MM.1S (cell line): ENCODE measurements at regions not wholly inside any gene's neighbourhood (a gene's known extent, or its start where the extent isn't known, plus 50 kb on each side); places are given as distances from the start of the nearest gene placed in this dataset.

Experiments
- DNase-seq: peaks from one replicate; pipeline ENCODE4 v3.0.0-alpha.2; 2015
- H2AFZ ChIP-seq: fragments of 300-600 bp; sonication (generic); 2 replicates; pipeline ENCODE4 v1.6.0; 2016; ENCODE audit warnings: antibody characterized with exemption, low read length
- H3F3A ChIP-seq: fragments of 300-600 bp; sonication (generic); 2 replicates; pipeline ENCODE4 v1.6.1; 2016; ENCODE audit warnings: mild to moderate bottlenecking, antibody characterized with exemption, low read length, moderate library complexity, mixed read lengths; ENCODE audit not compliant: insufficient read depth
- H3K27ac ChIP-seq: fragments of 300-600 bp; sonication (generic); 2 replicates; pipeline ENCODE4 v1.5.1; 2016; ENCODE audit warnings: mild to moderate bottlenecking, low read length
- H3K27me3 ChIP-seq: fragments of 300-600 bp; sonication (generic); replicated peaks from 2 replicates; pipeline ENCODE4 v1.6.0; 2016; ENCODE audit warnings: low read length; ENCODE audit not compliant: insufficient read depth
- H3K36me3 ChIP-seq: fragments of 300-600 bp; sonication (generic); replicated peaks from 2 replicates; pipeline ENCODE4 v1.6.1; 2016; ENCODE audit warnings: mild to moderate bottlenecking, low read length, mixed read lengths; ENCODE audit not compliant: insufficient read depth
- H3K4me1 ChIP-seq: fragments of 300-600 bp; sonication (generic); 2 replicates; pipeline ENCODE4 v1.6.1; 2016; ENCODE audit warnings: low read length, mixed read lengths
- H3K4me2 ChIP-seq: fragments of 300-600 bp; sonication (generic); 2 replicates; pipeline ENCODE4 v1.6.0; 2016; ENCODE audit warnings: low read depth, low read length
- H3K4me3 ChIP-seq: fragments of 300-600 bp; sonication (generic); 2 replicates; pipeline ENCODE4 v1.5.1; 2016; ENCODE audit warnings: low read length, mixed read lengths
- H3K79me2 ChIP-seq: fragments of 300-600 bp; sonication (generic); 2 replicates; pipeline ENCODE4 v1.6.1; 2016; ENCODE audit warnings: mixed run types, low read length, mixed read lengths
- H3K9ac ChIP-seq: fragments of 300-600 bp; sonication (generic); 2 replicates; pipeline ENCODE4 v1.6.1; 2016; ENCODE audit warnings: low read length, mixed read lengths
- H3K9me2 ChIP-seq: fragments of 300-600 bp; sonication (generic); replicated peaks from 2 replicates; pipeline ENCODE4 v1.6.1; 2016; ENCODE audit warnings: mild to moderate bottlenecking, low read length, mixed read lengths; ENCODE audit not compliant: insufficient read depth
- H3K9me3 ChIP-seq: fragments of 300-600 bp; sonication (generic); replicated peaks from 2 replicates; pipeline ENCODE4 v1.6.1; 2016; ENCODE audit warnings: mild to moderate bottlenecking, low read length, mixed read lengths; ENCODE audit not compliant: insufficient read depth
- H4K20me1 ChIP-seq: fragments of 300-600 bp; sonication (generic); 2 replicates; pipeline ENCODE4 v1.6.1; 2016; ENCODE audit warnings: mild to moderate bottlenecking, low read length, moderate library complexity, mixed read lengths; ENCODE audit not compliant: insufficient read depth
- CTCF ChIP-seq: fragments of 300-600 bp; sonication (generic); IDR thresholded peaks from 2 replicates; pipeline ENCODE4 v1.5.1; 2016; ENCODE audit warnings: antibody characterized with exemption, low read length, mixed read lengths
- EZH2 ChIP-seq: fragments of 300-600 bp; sonication (generic); optimal IDR thresholded peaks from 2 replicates; pipeline ENCODE3; 2017; ENCODE audit warnings: low read depth, mild to moderate bottlenecking, antibody characterized with exemption, low read length, mixed read lengths
- EZH2phosphoT487 ChIP-seq: fragments of 300-600 bp; sonication (generic); IDR thresholded peaks from 2 replicates; pipeline ENCODE4 v1.6.1; 2018; ENCODE audit warnings: antibody characterized with exemption, low read length

GRCh38 chr13:33933810-33934209, 115.9 kb downstream of the RFC3 start:
- Histone ChIP-seq H3K27me3 (no peaks in the 10 kb centered on the region), H3K4me1 (no peaks in the 10 kb centered on the region), H3K9ac (no peak overlapping the region), H3K4me3 (no peak overlapping the region), H2AFZ (no peak overlapping the region), H3F3A (no peaks in the 10 kb centered on the region), H4K20me1 (no peaks in the 10 kb centered on the region), H3K36me3 (no peaks in the 10 kb centered on the region), H3K4me2 (no peak overlapping the region), H3K27ac (no peak overlapping the region), H3K9me3 (no peaks in the 10 kb centered on the region), H3K9me2 (no peaks in the 10 kb centered on the region), H3K79me2 (no peaks in the 10 kb centered on the region)
- TF ChIP-seq EZH2phosphoT487 = no peak
- no peak for TF ChIP-seq CTCF
- TF ChIP-seq EZH2 = no peak
- no peak for DNase-seq

GRCh38 chr13:33934343-33934742, 116.4 kb downstream of the RFC3 start:
- Histone ChIP-seq H3K27me3 (no peaks in the 10 kb centered on the region), H3K9me2 (no peaks in the 10 kb centered on the region), H3K36me3 (no peaks in the 10 kb centered on the region), H3K9ac (no peak overlapping the region), H2AFZ (no peak overlapping the region), H3K4me2 (no peak overlapping the region), H3K9me3 (no peaks in the 10 kb centered on the region), H4K20me1 (no peaks in the 10 kb centered on the region), H3K79me2 (no peaks in the 10 kb centered on the region), H3F3A (no peaks in the 10 kb centered on the region), H3K4me3 (no peak overlapping the region), H3K4me1 (no peaks in the 10 kb centered on the region), H3K27ac (no peak overlapping the region)
- no peak for DNase-seq
- no peak for TF ChIP-seq EZH2
- no peak for TF ChIP-seq EZH2phosphoT487
- no peak for TF ChIP-seq CTCF

GRCh38 chr13:33934951-33935371, 117.0 kb downstream of the RFC3 start:
- no peak for TF ChIP-seq CTCF
- TF ChIP-seq EZH2phosphoT487 = no peak
- H3K4me1 ChIP-seq = no peaks in the 10 kb centered on the region
- H3K36me3 ChIP-seq = no peaks in the 10 kb centered on the region
- no peak overlapping the region for H3K9ac ChIP-seq
- H3K9me2 ChIP-seq = no peaks in the 10 kb centered on the region
- no peaks in the 10 kb centered on the region for H4K20me1 ChIP-seq
- no peak overlapping the region for H2AFZ ChIP-seq
- no peaks in the 10 kb centered on the region for H3F3A ChIP-seq
- H3K27ac ChIP-seq = no peak overlapping the region
- H3K4me3 ChIP-seq = no peak overlapping the region
- no peaks in the 10 kb centered on the region for H3K9me3 ChIP-seq
- no peak overlapping the region for H3K4me2 ChIP-seq
- no peak for DNase-seq
- no peaks in the 10 kb centered on the region for H3K27me3 ChIP-seq
- H3K79me2 ChIP-seq = no peaks in the 10 kb centered on the region
